Esophagus squamous epithelium (tissue), 5 donors: ENCODE measurements at regions not wholly inside any gene's neighbourhood (a gene's known extent, or its start where the extent isn't known, plus 50 kb on each side); places are given as distances from the start of the nearest gene placed in this dataset.

Experiments
- DNase-seq: peaks from one replicate; lab custom pipeline; 2025; lab: John Stamatoyannopoulos, UW
- H3K27ac ChIP-seq, 4 donors: fragments of 200-600 bp; sonication (generic); one replicate each; pipeline ENCODE4 v1.5.1; 2016 to 2019; ENCODE audit warnings: mild to moderate bottlenecking in 1 of 4
- H3K27me3 ChIP-seq, 4 donors: fragments of 200-600 bp; sonication (generic); 1 replicate in 3 of 4; 2 replicates in 1 of 4; pipeline versions ENCODE4 v1.5.1 to v1.6.0; 2017 to 2021; ENCODE audit warnings: antibody characterized with exemption in 1 of 4
- H3K36me3 ChIP-seq, 3 donors: fragments of 200-600 bp; sonication (generic); one replicate each; pipeline ENCODE4 v1.5.1; 2016 to 2019
- H3K4me1 ChIP-seq, 3 donors: fragments of 200-600 bp; sonication (generic); one replicate each; pipeline ENCODE4 v1.5.1; 2017 to 2019
- H3K4me3 ChIP-seq, 4 donors: fragments of 200-600 bp; sonication (generic); 1 replicate in 3 of 4; 2 replicates in 1 of 4; pipeline ENCODE4 v1.5.1; 2016 to 2019; ENCODE audit warnings: mild to moderate bottlenecking in 2 of 4, moderate library complexity in 1 of 4
- H3K9me3 ChIP-seq, 3 donors: fragments of 200-600 bp; sonication (generic); one replicate each; pipeline ENCODE4 v1.5.1; 2016 to 2019
- POLR2A ChIP-seq, 4 donors: fragments of 450-650 bp; IDR thresholded peaks; one replicate each; pipeline ENCODE4 v1.6.1; 2017; ENCODE audit warnings: antibody characterized with exemption in 4 of 4, mild to moderate bottlenecking in 4 of 4, moderate library complexity in 3 of 4
- WGBS, 2 donors: methylation state at CpG; one replicate each; pipeline ENCODE4 v1.1.5; 2018; 5-methylcytosine and 5-hydroxymethylcytosine counted together
- intact Hi-C: fragments of 100-400 bp; cut with DNase I; formaldehyde crosslinking; loops from one replicate; pipeline ENCODE4 v1.15.0; 2022
- TF ChIP-seq, protein P1 (sequence below), 6 experiments: fragments of 450-650 bp in 4 of 6; fragments of 200-600 bp in 2 of 6; sonication (generic) in 2 of 6; IDR thresholded peaks; one replicate each; pipeline ENCODE4 v1.5.1; 2016 to 2019; ENCODE audit warnings: antibody characterized with exemption in 6 of 6, mild to moderate bottlenecking in 4 of 6, moderate library complexity in 4 of 6
- donor health status: DM: yes; HTN: yes; CAD: no.

DNA sequence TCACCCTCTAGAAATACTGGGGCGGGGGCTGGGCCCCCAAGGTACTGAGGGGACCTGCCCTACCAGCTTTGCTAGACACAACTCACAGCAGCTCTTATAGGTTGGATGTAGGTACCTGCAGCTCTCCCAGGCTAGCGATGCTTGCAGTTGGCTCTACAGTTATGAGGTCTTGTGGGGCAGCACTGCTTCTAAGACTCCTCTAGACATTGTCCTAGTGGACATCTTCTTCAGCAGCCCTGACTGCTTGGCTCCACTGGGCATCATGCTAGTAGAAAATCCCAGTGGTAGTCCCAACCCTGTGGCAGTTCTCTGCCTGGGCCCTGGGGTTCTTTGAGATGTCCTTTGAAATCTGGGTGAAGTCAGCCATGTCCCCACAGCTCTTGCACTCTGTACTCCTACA lies 419.3 kb upstream of the SEL1L start:
- 50 to 86% methylated on average over 1 to 2 of the region's 2 CpGs for WGBS, 2 donors
- TF ChIP-seq, protein P1, sequence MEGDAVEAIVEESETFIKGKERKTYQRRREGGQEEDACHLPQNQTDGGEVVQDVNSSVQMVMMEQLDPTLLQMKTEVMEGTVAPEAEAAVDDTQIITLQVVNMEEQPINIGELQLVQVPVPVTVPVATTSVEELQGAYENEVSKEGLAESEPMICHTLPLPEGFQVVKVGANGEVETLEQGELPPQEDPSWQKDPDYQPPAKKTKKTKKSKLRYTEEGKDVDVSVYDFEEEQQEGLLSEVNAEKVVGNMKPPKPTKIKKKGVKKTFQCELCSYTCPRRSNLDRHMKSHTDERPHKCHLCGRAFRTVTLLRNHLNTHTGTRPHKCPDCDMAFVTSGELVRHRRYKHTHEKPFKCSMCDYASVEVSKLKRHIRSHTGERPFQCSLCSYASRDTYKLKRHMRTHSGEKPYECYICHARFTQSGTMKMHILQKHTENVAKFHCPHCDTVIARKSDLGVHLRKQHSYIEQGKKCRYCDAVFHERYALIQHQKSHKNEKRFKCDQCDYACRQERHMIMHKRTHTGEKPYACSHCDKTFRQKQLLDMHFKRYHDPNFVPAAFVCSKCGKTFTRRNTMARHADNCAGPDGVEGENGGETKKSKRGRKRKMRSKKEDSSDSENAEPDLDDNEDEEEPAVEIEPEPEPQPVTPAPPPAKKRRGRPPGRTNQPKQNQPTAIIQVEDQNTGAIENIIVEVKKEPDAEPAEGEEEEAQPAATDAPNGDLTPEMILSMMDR (IDR thresholded peaks at IDR 0.05): no peak
- no peak overlapping the region for H3K27ac ChIP-seq
- no peaks in the 10 kb centered on the region for H3K9me3 ChIP-seq
- H3K27me3 ChIP-seq: no peaks in the 10 kb centered on the region
- no peak for DNase-seq
- no peaks in the 10 kb centered on the region for H3K4me1 ChIP-seq
- no peak overlapping the region for H3K4me3 ChIP-seq
- intact Hi-C loops: no loop called here
- H3K36me3 ChIP-seq: no peaks in the 10 kb centered on the region

DNA sequence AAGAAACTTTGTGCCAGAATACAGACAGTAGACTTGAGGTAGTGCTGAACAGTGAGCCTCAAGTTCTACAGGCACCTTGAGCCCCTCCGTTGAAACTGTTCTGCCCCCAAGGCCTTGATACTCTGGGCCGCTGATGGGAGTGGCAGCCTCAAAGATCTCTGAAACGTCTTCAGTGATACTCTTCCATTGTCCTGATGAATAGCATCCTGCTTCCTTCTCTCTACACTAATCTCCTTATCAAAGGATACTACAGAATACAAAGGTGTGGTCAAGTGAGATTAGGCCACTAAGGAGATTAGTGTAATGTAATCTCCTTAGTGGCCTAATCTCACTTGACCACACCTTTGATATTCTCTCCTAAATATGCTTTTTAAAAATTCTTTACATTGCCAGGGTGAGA lies 419.8 kb upstream of the SEL1L start:
- Histone ChIP-seq H3K4me3 (no peak overlapping the region), H3K9me3 (no peaks in the 10 kb centered on the region), H3K27ac (no peak overlapping the region), H3K36me3 (no peaks in the 10 kb centered on the region), H3K4me1 (no peaks in the 10 kb centered on the region), H3K27me3 (no peaks in the 10 kb centered on the region)
- WGBS, 2 donors: 57 to 69% methylated on average over 2 to 3 of the region's 3 CpGs
- no peak for DNase-seq
- intact Hi-C loops: no loop called here
- TF ChIP-seq POLR2A (IDR thresholded peaks at IDR 0.05): no peak
- TF ChIP-seq, protein P1 (IDR thresholded peaks at IDR 0.05): no peak

DNA sequence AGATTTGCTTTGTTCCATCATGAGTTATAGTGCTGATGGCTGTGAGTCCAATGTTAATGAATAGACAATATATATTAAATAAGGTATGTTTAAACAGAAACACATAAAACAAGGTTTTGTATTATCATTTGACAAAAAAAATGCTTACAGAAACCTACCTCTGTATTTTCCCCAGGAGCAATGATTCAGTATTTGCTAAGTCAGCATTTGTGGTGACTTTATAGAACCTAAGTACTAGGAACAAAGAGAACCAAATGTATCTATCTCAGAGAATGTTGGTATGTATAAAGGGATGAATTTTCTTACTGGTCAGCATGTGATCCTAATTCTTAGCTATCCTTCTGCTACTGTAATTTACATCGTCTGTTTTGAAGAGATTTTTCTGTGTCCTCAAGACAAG lies 421.5 kb upstream of the SEL1L start:
- H3K27me3 ChIP-seq: no peaks in the 10 kb centered on the region
- H3K9me3 ChIP-seq: no peaks in the 10 kb centered on the region
- no peaks in the 10 kb centered on the region for H3K36me3 ChIP-seq
- intact Hi-C loops: no loop called here
- DNase-seq: no peak
- 71 to 87% methylated on average over 1 of the region's 1 CpG for WGBS, 2 donors
- no peak overlapping the region for H3K27ac ChIP-seq
- H3K4me1 ChIP-seq: no peaks in the 10 kb centered on the region
- H3K4me3 ChIP-seq: no peak overlapping the region
- TF ChIP-seq, protein P1 (IDR thresholded peaks at IDR 0.05): no peak

DNA sequence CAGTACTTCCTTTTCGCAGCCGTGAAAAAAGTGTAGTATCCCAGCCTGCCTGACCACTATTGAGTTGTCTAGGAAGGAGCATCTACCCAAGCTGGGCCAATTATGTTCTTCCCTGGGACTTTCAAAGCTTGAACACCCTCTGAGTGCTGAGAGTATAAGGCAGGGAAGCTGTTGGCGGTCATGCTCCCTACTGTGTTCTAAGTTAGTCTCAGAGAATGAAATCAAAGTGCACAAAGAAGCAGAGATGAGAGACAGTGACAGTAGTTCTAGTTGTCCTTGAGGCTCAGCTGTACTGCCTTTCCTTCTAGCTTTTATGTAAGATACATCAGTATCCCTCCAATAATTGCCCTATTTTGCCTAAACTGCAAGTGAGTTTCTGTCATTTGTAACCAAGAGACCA lies 427.1 kb upstream of the SEL1L start:
- H3K4me3 ChIP-seq: no peak overlapping the region
- no peak overlapping the region for H3K27ac ChIP-seq
- H3K36me3 ChIP-seq: no peaks in the 10 kb centered on the region
- no peaks in the 10 kb centered on the region for H3K9me3 ChIP-seq
- no peak for DNase-seq
- TF ChIP-seq POLR2A (IDR thresholded peaks at IDR 0.05): no peak
- intact Hi-C loops: no loop called here
- H3K4me1 ChIP-seq: no peaks in the 10 kb centered on the region
- H3K27me3 ChIP-seq: no peaks in the 10 kb centered on the region
- 86 to 90% methylated on average over 3 of the region's 3 CpGs for WGBS, 2 donors

DNA sequence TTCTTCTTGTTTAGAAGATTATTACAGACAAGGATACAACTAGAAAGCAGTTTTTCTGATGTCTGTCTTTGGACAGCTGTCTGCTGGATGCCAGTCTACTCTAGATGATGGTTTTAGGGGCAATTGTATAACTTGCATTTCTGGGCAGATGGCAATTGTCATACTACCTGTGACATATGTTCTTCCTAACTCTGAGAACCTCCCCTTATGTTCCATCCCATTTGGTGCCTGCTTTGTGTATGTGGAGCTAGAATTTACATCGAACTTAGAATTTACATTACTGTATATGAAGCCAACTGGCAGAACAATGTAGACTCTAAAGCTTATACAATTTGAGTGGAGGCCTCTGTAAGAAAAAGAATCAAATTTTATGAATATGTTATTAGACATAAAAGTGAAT lies 430.2 kb upstream of the SEL1L start:
- WGBS, 2 donors: 47 to 76% methylated on average over 1 of the region's 1 CpG
- no peak overlapping the region for H3K4me3 ChIP-seq

More for the DNA sequence above, 430.2 kb upstream of the SEL1L start:
- Histone ChIP-seq H3K27ac (no peak overlapping the region), H3K27me3 (no peaks in the 10 kb centered on the region), H3K4me1 (no peaks in the 10 kb centered on the region), H3K9me3 (peaks cover 0 to 17% (median 0%) of the 10 kb centered on the region in 3 donors), H3K36me3 (no peaks in the 10 kb centered on the region)
- DNase-seq: no peak
- TF ChIP-seq, protein P1 (IDR thresholded peaks at IDR 0.05): no peak
- no peak for TF ChIP-seq POLR2A (IDR thresholded peaks at IDR 0.05)
- intact Hi-C loops: no loop called here
